Progenitor cell of endocrine pancreas (in vitro differentiated cells): ENCODE measurements at regions not wholly inside any gene's neighbourhood (a gene's known extent, or its start where the extent isn't known, plus 50 kb on each side); places are given as distances from the start of the nearest gene placed in this dataset.
"Not testable (repeated sequence)": the region's sequence is repeated elsewhere in the genome, so short reads cannot be mapped to it uniquely, and the experiment has no call there.

Source experiments
- DNase-seq: peaks from one replicate; pipeline ENCODE4 v3.0.0; 2021; ENCODE audit warnings: low spot score; ENCODE audit not compliant: unreplicated experiment
- H3K27ac Mint-ChIP-seq: 2 replicates; pipeline ENCODE4 v1.8.0; 2021; ENCODE audit warnings: mild to moderate bottlenecking, moderate library complexity, mixed read lengths
- H3K27me3 Mint-ChIP-seq: 2 replicates; pipeline ENCODE4 v1.8.0; 2021; ENCODE audit warnings: mixed read lengths
- H3K36me3 Mint-ChIP-seq: 2 replicates; pipeline ENCODE4 v1.8.0; 2022; ENCODE audit warnings: mixed read lengths; ENCODE audit not compliant: insufficient read depth
- H3K4me1 Mint-ChIP-seq: 2 replicates; pipeline ENCODE4 v1.8.0; 2021; ENCODE audit warnings: low read depth, mixed read lengths
- H3K4me3 Mint-ChIP-seq: 2 replicates; pipeline ENCODE4 v1.8.0; 2021; ENCODE audit warnings: low read depth, mild to moderate bottlenecking, moderate library complexity, mixed read lengths
- H3K9me3 Mint-ChIP-seq: 2 replicates; pipeline ENCODE4 v1.8.0; 2021; ENCODE audit warnings: low read depth, mixed read lengths
- CTCF ChIP-seq: fragments of 200-600 bp; sonication (generic); IDR thresholded peaks from one replicate; pipeline ENCODE4 v1.5.0; 2021; ENCODE audit warnings: antibody characterized with exemption, mild to moderate bottlenecking; ENCODE audit not compliant: unreplicated experiment

- Mint-ChIP-seq H3K27ac (no peak overlapping the region), H3K36me3 (no peaks in the 10 kb centered on the region)
- no peak for DNase-seq
These were observed 75.2 kb upstream of the MRI1 start for GRCh38 chr19:13689085-13689484.

GRCh38 chr19:13684021-13684420 is 80.3 kb upstream of the MRI1 start:
- peaks cover 2% of the 10 kb centered on the region for H3K36me3 Mint-ChIP-seq
- no peak overlapping the region for H3K27ac Mint-ChIP-seq
- H3K4me1 Mint-ChIP-seq = no peaks in the 10 kb centered on the region
- no peak for TF ChIP-seq CTCF
- H3K27me3 Mint-ChIP-seq = peaks cover 3% of the 10 kb centered on the region
- H3K4me3 Mint-ChIP-seq = no peak overlapping the region
- peaks cover 7% of the 10 kb centered on the region for H3K9me3 Mint-ChIP-seq
- DNase-seq = no peak

More at GRCh38 chr19:13689085-13689484, 75.2 kb upstream of the MRI1 start:
- H3K4me3 Mint-ChIP-seq = no peak overlapping the region
- no peak for TF ChIP-seq CTCF
- H3K9me3 Mint-ChIP-seq = no peaks in the 10 kb centered on the region
- H3K4me1 Mint-ChIP-seq = peaks cover 3% of the 10 kb centered on the region
- H3K27me3 Mint-ChIP-seq = peaks cover 6% of the 10 kb centered on the region

GRCh38 chr19:13681509-13681908 is 82.8 kb upstream of the MRI1 start:
- Mint-ChIP-seq H3K9me3 (peaks cover 9% of the 10 kb centered on the region), H3K36me3 (peaks cover 2% of the 10 kb centered on the region), H3K4me3 (no peak overlapping the region), H3K4me1 (no peaks in the 10 kb centered on the region), H3K27ac (no peak overlapping the region), H3K27me3 (peaks cover 3% of the 10 kb centered on the region)
- no peak for TF ChIP-seq CTCF
- DNase-seq = no peak

GRCh38 chr19:13680708-13681360 is 83.5 kb upstream of the MRI1 start:
- not testable (repeated sequence) for DNase-seq, H3K9me3 Mint-ChIP-seq, H3K27me3 Mint-ChIP-seq, H3K27ac Mint-ChIP-seq, H3K36me3 Mint-ChIP-seq, H3K4me3 Mint-ChIP-seq, H3K4me1 Mint-ChIP-seq

- not testable (repeated sequence) for H3K27me3 Mint-ChIP-seq, H3K4me3 Mint-ChIP-seq, DNase-seq, H3K27ac Mint-ChIP-seq, H3K36me3 Mint-ChIP-seq, H3K4me1 Mint-ChIP-seq
- peaks cover 11% of the 10 kb centered on the region for H3K9me3 Mint-ChIP-seq
These were observed 87.4 kb upstream of the MRI1 start for GRCh38 chr19:13676967-13677366.

- not testable (repeated sequence) for H3K9me3 Mint-ChIP-seq, H3K4me3 Mint-ChIP-seq, H3K36me3 Mint-ChIP-seq, H3K27ac Mint-ChIP-seq, H3K27me3 Mint-ChIP-seq, DNase-seq, H3K4me1 Mint-ChIP-seq
These were observed 91.7 kb upstream of the MRI1 start for GRCh38 chr19:13672480-13673175.

GRCh38 chr19:13670846-13671245 is 93.5 kb upstream of the MRI1 start:
- TF ChIP-seq CTCF = no peak
- peaks cover 3% of the 10 kb centered on the region for H3K27me3 Mint-ChIP-seq

More at GRCh38 chr19:13670846-13671245, 93.5 kb upstream of the MRI1 start:
- no peak overlapping the region for H3K4me3 Mint-ChIP-seq
- peaks cover 3% of the 10 kb centered on the region for H3K9me3 Mint-ChIP-seq
- no peaks in the 10 kb centered on the region for H3K36me3 Mint-ChIP-seq
- H3K4me1 Mint-ChIP-seq = no peaks in the 10 kb centered on the region
- no peak overlapping the region for H3K27ac Mint-ChIP-seq
- no peak for DNase-seq
